NCI-H82 (cell line): ENCODE measurements at regions not wholly inside any gene's neighbourhood (a gene's known extent, or its start where the extent isn't known, plus 50 kb on each side); places are given as distances from the start of the nearest gene placed in this dataset.

Source experiments
- DNase-seq: peaks from one replicate; lab custom pipeline; 2025; lab: John Stamatoyannopoulos, UW

- DNase-seq = no peak
These were observed 747.8 kb downstream of the EFNB2 start for GRCh38 chr13:105787632-105788031.

DNA sequence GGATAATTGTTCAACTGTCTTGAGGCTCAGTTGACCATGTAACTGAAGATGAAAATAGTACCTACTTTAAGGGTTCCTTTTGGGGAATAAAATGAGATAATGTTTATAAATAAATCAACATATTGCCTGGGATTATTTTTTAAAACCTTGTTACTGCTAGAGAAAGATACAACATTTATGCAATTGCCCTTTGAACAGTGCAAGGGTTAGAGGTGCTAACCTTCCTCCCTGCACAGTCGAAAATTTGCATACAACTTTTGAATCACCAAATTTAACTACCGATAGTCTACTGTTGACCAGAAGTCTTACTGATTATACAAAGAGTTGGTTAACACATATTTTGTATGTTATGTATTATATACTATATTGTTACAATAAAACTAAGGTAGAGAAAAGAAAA is 750.0 kb downstream of the EFNB2 start:
- no peak for DNase-seq

GRCh38 chr13:105783261-105783660 is 752.2 kb downstream of the EFNB2 start:
- DNase-seq = no peak

DNA sequence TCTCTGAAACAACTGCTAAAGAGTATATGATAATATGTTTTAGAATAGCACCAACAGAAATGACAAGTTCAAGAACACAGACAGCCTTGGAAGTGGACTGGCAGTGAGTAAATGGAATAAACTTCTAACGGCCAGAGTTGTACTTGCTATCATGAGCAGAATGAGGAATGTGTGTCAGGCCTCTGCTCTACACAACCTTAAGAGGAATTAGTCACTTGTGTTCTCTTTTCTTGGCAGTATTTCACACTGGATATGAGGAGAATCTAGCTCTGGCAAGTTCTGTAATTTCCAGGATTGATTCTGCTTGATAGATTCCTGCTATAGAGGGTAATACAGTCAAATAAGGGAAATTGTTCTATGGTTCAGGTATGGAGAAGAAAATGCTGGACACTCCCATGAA is 757.3 kb downstream of the EFNB2 start:
- DNase-seq = no peak

GRCh38 chr13:105774739-105775460 is 760.6 kb downstream of the EFNB2 start:
- peak; percentile 83 for DNase-seq

DNA sequence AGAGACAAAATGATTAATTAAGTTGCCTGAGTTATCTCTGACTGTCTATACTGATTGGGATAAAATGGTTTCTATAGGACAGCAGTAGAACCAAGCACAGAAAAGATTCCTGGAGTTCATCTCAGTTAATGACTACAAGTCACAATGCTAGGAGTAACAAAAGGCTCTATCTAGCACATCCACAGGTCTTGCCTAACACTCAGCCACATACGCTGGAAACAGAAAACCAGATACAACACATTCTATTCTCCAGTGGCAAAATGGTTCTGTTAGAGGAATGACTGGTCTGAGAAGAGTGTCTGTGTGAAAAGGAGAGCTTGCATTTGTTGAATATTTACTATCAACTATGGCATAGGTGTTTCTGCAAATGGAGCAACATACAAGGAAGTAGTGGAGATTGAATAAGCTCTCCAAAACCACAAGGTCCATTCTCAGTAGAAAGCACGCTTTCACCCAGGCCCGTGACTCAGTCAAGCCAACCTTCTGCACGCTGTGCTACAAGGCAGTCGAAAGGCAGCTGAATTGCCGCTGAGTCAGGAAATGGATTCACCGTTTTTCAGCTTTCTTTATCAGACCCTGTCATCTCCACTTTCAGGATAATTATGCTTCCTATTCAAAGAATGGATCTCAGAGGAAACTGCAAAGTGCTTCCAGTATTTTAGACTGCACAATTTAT is 761.5 kb downstream of the EFNB2 start:
- peak; percentile 36 for DNase-seq

DNA sequence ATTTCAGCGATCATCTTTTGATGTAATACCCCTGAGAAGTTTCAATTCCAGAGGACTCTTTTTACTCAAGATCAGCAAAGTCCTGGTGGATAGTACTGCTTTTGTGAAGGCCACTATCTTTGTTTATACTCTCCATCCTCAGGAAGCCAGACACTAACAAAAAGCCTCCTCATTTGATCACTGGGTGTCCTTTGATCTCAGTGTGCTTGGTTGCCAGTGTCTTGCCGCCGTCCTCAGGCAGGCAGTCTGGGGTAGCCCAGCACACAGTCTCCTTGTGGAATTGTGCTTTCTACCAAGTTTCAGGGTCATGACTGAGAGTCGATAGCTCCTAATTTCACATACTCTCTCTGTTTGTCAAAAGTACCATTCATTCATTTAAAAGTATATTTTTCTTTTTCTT is 762.2 kb downstream of the EFNB2 start:
- DNase-seq = no peak

- DNase-seq = no peak
These were observed 771.0 kb downstream of the EFNB2 start for GRCh38 chr13:105764486-105764885.

DNA sequence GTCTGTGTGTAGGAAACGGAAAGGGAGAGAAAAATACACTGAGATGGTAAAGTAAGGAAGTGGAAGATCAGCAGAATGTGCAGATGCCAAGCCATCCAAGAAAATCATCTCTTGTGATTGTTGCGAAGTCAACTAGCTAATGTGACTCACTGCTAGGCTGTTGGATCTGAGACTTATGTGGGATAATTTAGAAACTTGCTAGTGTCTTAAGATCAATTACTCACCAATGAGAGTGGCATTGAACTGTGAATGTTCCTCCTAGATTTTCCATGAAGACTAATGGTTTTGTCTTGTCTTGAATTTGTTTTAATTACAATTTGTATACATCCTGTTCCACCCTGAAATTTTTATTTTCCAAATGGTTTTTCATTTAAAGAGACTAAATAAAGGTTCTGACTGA is 771.6 kb downstream of the EFNB2 start:
- no peak for DNase-seq

DNA sequence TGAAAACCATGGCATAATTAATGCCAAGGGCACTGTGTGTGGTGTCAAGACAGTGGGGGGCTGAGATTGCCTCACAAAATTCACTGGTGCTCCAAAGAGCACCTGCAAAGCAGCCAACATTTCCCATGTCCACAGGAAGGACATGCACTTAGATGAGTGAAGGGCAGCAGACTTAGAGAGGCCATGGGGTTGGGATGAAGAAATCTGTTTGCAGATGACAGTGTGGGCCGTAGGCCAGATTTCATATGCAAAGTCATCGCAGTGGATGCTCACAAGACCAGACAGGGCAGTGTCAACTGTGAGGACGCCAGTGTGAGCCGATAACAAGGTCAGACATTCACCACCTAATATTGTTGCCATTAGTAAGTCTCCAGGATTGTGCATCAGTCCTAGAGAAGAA is 773.4 kb downstream of the EFNB2 start:
- no peak for DNase-seq

GRCh38 chr13:105758918-105759860 is 776.3 kb downstream of the EFNB2 start:
- no peak for DNase-seq

- no peak for DNase-seq
These were observed 794.7 kb downstream of the EFNB2 start for GRCh38 chr13:105740739-105741138.

DNA sequence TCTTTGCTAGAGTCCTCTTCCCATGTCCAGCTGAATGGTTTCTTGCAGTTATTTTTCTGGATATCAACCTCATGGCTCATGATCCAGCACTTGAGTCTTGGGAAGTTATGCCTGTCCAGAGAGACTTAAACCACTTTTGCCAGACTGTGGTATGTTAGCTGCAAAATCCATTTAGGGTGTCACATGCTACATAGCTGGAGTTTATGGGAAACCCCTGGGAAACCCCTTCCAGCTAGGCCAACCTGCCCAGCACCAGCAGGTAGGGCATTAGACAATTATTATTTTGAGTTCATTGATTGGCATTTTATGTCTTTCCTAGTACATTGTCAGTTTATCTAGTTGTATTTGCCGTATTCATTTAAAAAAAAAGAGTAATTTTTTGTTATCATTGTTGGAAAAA is 797.8 kb downstream of the EFNB2 start:
- no peak for DNase-seq

DNA sequence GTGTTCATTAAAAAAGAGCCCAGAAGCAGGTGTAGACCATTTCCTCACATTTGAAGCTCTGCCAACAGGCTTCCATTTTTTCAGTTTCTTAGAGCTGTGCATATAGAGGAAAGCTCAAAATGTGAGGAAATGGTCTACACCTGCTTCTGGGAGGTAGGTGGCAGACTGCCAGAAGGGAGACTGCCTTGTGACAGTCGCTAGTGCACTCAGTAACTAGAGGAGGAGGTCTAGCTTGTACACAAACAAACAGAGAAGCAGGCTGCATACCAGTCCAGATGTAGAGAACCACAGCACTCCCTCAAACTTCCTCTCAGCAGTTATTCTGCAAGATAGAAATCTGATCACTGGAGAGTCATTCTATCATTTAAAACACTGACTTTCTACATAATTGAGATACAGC is 800.2 kb downstream of the EFNB2 start:
- no peak for DNase-seq

- DNase-seq = no peak
These were observed 802.5 kb downstream of the EFNB2 start for GRCh38 chr13:105732806-105733529.

- no peak for DNase-seq
These were observed 809.6 kb downstream of the EFNB2 start for GRCh38 chr13:105725887-105726286.

DNA sequence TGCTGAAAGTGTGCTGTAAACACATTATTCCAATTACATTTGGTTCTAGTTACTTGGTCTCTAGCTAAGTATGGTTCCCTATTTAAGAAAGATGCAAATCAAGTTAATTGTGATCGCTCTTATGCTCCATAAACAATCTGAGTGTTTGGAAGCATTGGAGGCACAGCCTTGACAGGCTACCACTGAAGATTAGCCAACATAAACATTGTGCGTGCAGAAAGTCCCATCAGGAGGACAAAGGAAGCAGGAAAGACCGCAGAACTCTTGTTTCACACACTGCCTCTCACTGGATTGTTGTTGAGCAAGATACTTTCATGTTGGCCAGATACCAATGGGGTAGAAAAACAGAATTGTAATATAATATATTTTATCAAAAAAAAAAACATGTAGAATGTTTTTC is 814.4 kb downstream of the EFNB2 start:
- no peak for DNase-seq

- DNase-seq = no peak
These were observed 815.6 kb downstream of the EFNB2 start for GRCh38 chr13:105719859-105720258.

- no peak for DNase-seq
These were observed 826.3 kb downstream of the EFNB2 start for GRCh38 chr13:105709181-105709580.

DNA sequence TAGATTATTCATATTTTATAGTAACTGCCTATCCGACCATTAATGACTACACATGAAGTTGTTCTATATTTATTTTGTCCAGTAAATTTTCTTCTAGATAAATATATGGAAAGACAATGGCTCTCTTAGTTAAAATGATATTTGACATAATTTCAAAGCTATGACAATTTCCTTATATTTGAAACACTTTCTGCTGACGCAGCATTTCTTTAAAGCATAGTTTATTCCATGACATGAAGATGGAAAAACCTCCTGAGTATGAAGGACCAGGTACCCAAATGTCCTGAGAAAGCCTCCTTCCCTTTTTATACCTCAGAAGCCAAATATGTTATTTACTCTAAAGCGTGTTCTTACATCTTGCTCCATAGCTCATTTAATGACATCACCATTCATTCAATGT is 831.6 kb downstream of the EFNB2 start:
- no peak for DNase-seq

DNA sequence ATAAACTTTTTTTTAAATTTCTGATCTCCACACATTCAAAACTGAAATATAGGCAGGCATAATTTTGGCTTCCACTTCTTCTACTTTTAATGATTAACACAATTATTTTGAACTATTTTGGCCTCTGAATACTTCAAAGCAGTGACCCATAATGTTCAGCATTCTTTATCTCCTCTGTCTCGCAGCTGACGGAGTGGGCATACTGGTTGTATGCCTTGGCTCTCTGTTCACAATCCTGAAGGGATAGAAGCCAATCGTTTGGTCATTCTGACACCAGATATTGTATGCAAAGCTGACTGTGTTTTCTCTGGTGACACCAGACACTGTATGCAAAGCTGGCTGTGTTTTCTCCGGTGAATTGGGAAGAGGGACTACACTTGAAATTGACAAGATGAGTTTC is 833.0 kb downstream of the EFNB2 start:
- DNase-seq = no peak

DNA sequence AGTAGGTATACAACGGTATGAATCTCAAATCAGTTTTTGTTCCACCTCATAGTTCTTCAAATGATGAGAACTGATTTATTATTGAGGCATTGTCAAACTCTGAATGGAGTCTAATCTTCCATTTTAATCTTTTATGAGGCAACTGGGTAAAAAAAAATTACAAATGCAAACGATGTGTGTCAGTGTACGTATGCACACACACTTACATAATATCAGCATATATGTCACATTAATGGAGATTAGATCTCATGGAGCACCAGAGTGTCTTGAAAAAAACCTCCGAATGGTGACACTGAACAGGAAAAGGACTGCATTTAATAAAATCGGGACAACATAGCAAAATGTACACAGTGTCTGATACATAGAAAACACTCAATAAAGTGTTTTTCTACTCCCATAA is 842.7 kb downstream of the EFNB2 start:
- DNase-seq = no peak
